Lower lobe of right lung (tissue), 2 donors: ENCODE measurements at regions not wholly inside any gene's neighbourhood (a gene's known extent, or its start where the extent isn't known, plus 50 kb on each side); places are given as distances from the start of the nearest gene placed in this dataset.

Source experiments
- ATAC-seq, 2 donors: fragments of 200-7000 bp; cut with Tn5 transposase; one replicate each; pipeline ENCODE4 v1.9.1; 2020 to 2022; ENCODE audit warnings: mild to moderate bottlenecking in 2 of 2, moderate library complexity in 2 of 2
- DNase-seq: peaks from one replicate; pipeline ENCODE4 v3.0.0-alpha.2; 2020
- H3K27ac ChIP-seq: fragments of 200-600 bp; one replicate; pipeline ENCODE4 v1.8.0; 2022
- H3K27me3 ChIP-seq: fragments of 200-600 bp; one replicate; pipeline ENCODE4 v1.8.0; 2022; ENCODE audit warnings: low read depth
- H3K36me3 ChIP-seq: fragments of 200-600 bp; one replicate; pipeline ENCODE4 v1.8.0; 2022; ENCODE audit warnings: mild to moderate bottlenecking
- H3K4me1 ChIP-seq: fragments of 200-600 bp; one replicate; pipeline ENCODE4 v1.8.0; 2022
- H3K4me3 ChIP-seq: fragments of 200-600 bp; one replicate; pipeline ENCODE4 v1.8.0; 2022; ENCODE audit warnings: mild to moderate bottlenecking
- H3K9me3 ChIP-seq: fragments of 200-600 bp; one replicate; pipeline ENCODE4 v1.8.0; 2022
- intact Hi-C: fragments of 100-400 bp; cut with DNase I; formaldehyde crosslinking; loops from one replicate; pipeline ENCODE4 v1.11.0; 2022
- TF ChIP-seq, protein P1 (sequence below): fragments of 200-600 bp; IDR thresholded peaks from one replicate; pipeline ENCODE4 v1.8.0; 2022; ENCODE audit warnings: antibody characterized with exemption, mild to moderate bottlenecking
- donor health status: DM: no; HTN: yes; CAD: no; lungs with severe emphysema.

GRCh38 chr6:143609501-143609900 is 68.3 kb upstream of the PHACTR2 start:
- H3K36me3 ChIP-seq, result no peaks in the 10 kb centered on the region
- intact Hi-C loops, result no loop called here
- no peak for ATAC-seq
- peaks cover 11% of the 10 kb centered on the region for H3K4me1 ChIP-seq
- no peak overlapping the region for H3K4me3 ChIP-seq
- no peaks in the 10 kb centered on the region for H3K27me3 ChIP-seq
- no peaks in the 10 kb centered on the region for H3K9me3 ChIP-seq
- TF ChIP-seq, protein P1, sequence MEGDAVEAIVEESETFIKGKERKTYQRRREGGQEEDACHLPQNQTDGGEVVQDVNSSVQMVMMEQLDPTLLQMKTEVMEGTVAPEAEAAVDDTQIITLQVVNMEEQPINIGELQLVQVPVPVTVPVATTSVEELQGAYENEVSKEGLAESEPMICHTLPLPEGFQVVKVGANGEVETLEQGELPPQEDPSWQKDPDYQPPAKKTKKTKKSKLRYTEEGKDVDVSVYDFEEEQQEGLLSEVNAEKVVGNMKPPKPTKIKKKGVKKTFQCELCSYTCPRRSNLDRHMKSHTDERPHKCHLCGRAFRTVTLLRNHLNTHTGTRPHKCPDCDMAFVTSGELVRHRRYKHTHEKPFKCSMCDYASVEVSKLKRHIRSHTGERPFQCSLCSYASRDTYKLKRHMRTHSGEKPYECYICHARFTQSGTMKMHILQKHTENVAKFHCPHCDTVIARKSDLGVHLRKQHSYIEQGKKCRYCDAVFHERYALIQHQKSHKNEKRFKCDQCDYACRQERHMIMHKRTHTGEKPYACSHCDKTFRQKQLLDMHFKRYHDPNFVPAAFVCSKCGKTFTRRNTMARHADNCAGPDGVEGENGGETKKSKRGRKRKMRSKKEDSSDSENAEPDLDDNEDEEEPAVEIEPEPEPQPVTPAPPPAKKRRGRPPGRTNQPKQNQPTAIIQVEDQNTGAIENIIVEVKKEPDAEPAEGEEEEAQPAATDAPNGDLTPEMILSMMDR, result no peak
- no peak overlapping the region for H3K27ac ChIP-seq
- no peak for DNase-seq

- peaks cover 11% of the 10 kb centered on the region for H3K4me1 ChIP-seq
- ATAC-seq (no peak), DNase-seq (no peak)
- TF ChIP-seq, protein P1, result no peak
- H3K36me3 ChIP-seq, result no peaks in the 10 kb centered on the region
- intact Hi-C loops, result no loop called here
- H3K9me3 ChIP-seq, result no peaks in the 10 kb centered on the region
- no peaks in the 10 kb centered on the region for H3K27me3 ChIP-seq
- no peak overlapping the region for H3K4me3 ChIP-seq
- no peak overlapping the region for H3K27ac ChIP-seq
Measured at GRCh38 chr6:143608906-143609305, 68.9 kb upstream of the PHACTR2 start.

DNA sequence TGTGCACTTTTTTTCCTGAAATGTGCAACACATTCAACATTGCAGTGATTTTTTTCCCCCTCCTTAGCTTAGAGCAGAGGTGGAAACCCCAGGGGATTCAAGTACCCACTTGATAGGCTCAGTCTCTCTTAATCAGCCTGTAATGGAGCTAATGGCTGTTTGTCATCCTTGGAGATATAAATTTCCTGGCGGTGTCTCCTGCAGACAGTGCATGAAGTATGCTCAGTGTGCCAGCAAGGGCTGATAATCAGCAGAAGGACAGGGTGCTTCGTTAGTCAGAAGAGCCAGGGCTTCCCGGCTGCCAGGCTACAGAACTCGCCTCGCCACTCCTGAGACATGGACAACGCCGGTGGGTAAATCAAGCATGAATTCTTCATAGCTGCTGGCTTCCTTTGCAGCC is 69.8 kb upstream of the PHACTR2 start:
- H3K36me3 ChIP-seq, result no peaks in the 10 kb centered on the region
- no peaks in the 10 kb centered on the region for H3K27me3 ChIP-seq
- no peak for ATAC-seq
- TF ChIP-seq, protein P1, result no peak
- H3K9me3 ChIP-seq, result no peaks in the 10 kb centered on the region
- peaks cover 11% of the 10 kb centered on the region for H3K4me1 ChIP-seq
- H3K27ac ChIP-seq, result no peak overlapping the region
- DNase-seq, result no peak
- H3K4me3 ChIP-seq, result no peak overlapping the region
- intact Hi-C loops, result no loop called here

GRCh38 chr6:143607168-143607567 is 70.6 kb upstream of the PHACTR2 start:
- DNase-seq (no peak), ATAC-seq (no peak)
- no peak overlapping the region for H3K27ac ChIP-seq
- H3K9me3 ChIP-seq, result no peaks in the 10 kb centered on the region
- TF ChIP-seq, protein P1, result no peak
- intact Hi-C loops, result no loop called here
- no peaks in the 10 kb centered on the region for H3K27me3 ChIP-seq
- H3K4me3 ChIP-seq, result no peak overlapping the region
- peaks cover 11% of the 10 kb centered on the region for H3K4me1 ChIP-seq
- H3K36me3 ChIP-seq, result no peaks in the 10 kb centered on the region

DNA sequence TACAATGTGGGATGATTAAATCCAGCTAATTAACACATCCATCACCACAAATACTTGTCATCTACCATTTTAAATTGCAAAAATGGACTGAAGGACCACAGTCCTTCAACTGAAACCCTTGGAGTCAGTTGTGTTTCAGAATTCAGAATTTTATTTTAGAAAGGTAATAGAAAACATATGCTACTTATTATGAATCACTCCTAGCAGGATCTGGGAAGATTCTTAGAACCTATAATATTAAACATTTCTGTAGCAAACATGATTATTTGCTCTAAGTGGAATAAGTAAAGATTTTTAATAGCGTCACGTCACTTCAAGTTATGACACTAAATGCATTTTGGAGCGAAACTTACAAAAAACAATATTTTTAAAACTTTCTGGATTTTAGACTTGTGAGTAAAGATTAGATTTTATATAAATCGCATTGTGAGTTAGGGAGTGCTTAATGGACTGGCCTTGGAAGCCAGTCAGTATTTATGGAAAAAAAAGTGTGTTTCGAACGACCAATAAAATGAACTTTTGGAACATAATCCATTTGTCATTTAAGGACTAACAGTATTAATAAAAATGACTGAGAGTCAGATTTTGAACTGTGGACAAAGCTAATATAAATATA is 71.8 kb upstream of the PHACTR2 start:
- DNase-seq (no peak), ATAC-seq (no peak)
- Histone ChIP-seq H3K4me1 (peaks cover 11% of the 10 kb centered on the region), H3K4me3 (no peak overlapping the region), H3K36me3 (no peaks in the 10 kb centered on the region), H3K27me3 (no peaks in the 10 kb centered on the region), H3K9me3 (no peaks in the 10 kb centered on the region), H3K27ac (no peak overlapping the region)
- TF ChIP-seq, protein P1, result no peak
- intact Hi-C loops, result no loop called here

- Histone ChIP-seq H3K4me3 (no peak overlapping the region), H3K27me3 (no peaks in the 10 kb centered on the region), H3K9me3 (no peaks in the 10 kb centered on the region), H3K4me1 (peaks cover 11% of the 10 kb centered on the region), H3K36me3 (no peaks in the 10 kb centered on the region), H3K27ac (no peak overlapping the region)
- intact Hi-C loops, result no loop called here
- TF ChIP-seq, protein P1, result no peak
- no peak for ATAC-seq
- DNase-seq, result no peak
Measured at GRCh38 chr6:143603455-143603854, 74.3 kb upstream of the PHACTR2 start.
